Sigmoid colon (tissue), 4 donors: ENCODE measurements at regions not wholly inside any gene's neighbourhood (a gene's known extent, or its start where the extent isn't known, plus 50 kb on each side); places are given as distances from the start of the nearest gene placed in this dataset.

Experiments used
- CTCF ChIP-seq, 4 experiments: fragments of 450-650 bp in 3 of 4; fragments of 200-600 bp in 1 of 4; IDR thresholded peaks; one replicate each; pipeline ENCODE4 v1.5.1; 2016 to 2019; ENCODE audit warnings: antibody characterized with exemption in 4 of 4, mild to moderate bottlenecking in 3 of 4, moderate library complexity in 2 of 4
- EP300 ChIP-seq, 4 donors: sonication (generic); formaldehyde crosslinking; IDR thresholded peaks; one replicate each; pipeline ENCODE4 v1.6.1; 2017; ENCODE audit warnings: antibody characterized with exemption in 4 of 4
- POLR2A ChIP-seq, 2 donors: fragments of 450-650 bp; IDR thresholded peaks; one replicate each; pipeline ENCODE4 v1.6.1; 2016; ENCODE audit warnings: antibody characterized with exemption in 2 of 2, mild to moderate bottlenecking in 2 of 2, moderate library complexity in 2 of 2
- POLR2AphosphoS5 ChIP-seq, 4 donors: sonication (generic); formaldehyde crosslinking; IDR thresholded peaks; one replicate each; pipeline ENCODE4 v1.6.1; 2017; ENCODE audit warnings: antibody characterized with exemption in 4 of 4

- TF ChIP-seq CTCF (IDR thresholded peaks at IDR 0.05) = no peak
- no peak for TF ChIP-seq POLR2A (IDR thresholded peaks at IDR 0.05)
- no peak for TF ChIP-seq EP300 (IDR thresholded peaks at IDR 0.05)
- TF ChIP-seq POLR2AphosphoS5 (IDR thresholded peaks at IDR 0.05) = no peak
These were observed 84.3 kb upstream of the NBEA start for GRCh38 chr13:34857558-34858325.
